Smooth muscle cell (in vitro differentiated cells): ENCODE measurements at regions not wholly inside any gene's neighbourhood (a gene's known extent, or its start where the extent isn't known, plus 50 kb on each side); places are given as distances from the start of the nearest gene placed in this dataset.

Experiments used
- DNase-seq: peaks from one replicate; lab custom pipeline; 2025; ENCODE audit not compliant: unreplicated experiment; lab: John Stamatoyannopoulos, UW
- H2AFZ ChIP-seq: fragments of 200-600 bp; sonication (generic); 2 replicates; pipeline ENCODE4 v1.6.0; 2016; ENCODE audit warnings: antibody characterized with exemption, low read depth, mild to moderate bottlenecking
- H3F3A ChIP-seq: fragments of 200-600 bp; sonication (generic); 2 replicates; pipeline ENCODE4 v1.6.0; 2017; ENCODE audit warnings: antibody characterized with exemption, low read depth
- H3K27ac ChIP-seq: fragments of 200-600 bp; sonication (generic); 2 replicates; pipeline ENCODE4 v1.5.1; 2016; ENCODE audit warnings: low read depth, mild to moderate bottlenecking
- H3K27me3 ChIP-seq: fragments of 200-600 bp; sonication (generic); 2 replicates; pipeline ENCODE4 v1.6.1; 2016; ENCODE audit warnings: low read depth, mild to moderate bottlenecking
- H3K36me3 ChIP-seq: fragments of 200-600 bp; sonication (generic); 2 replicates; pipeline ENCODE4 v1.5.1; 2016; ENCODE audit warnings: low read depth
- H3K4me1 ChIP-seq: fragments of 200-600 bp; sonication (generic); 2 replicates; pipeline ENCODE4 v1.5.1; 2016; ENCODE audit warnings: low read depth
- H3K4me2 ChIP-seq: fragments of 200-600 bp; sonication (generic); 2 replicates; pipeline ENCODE4 v1.6.0; 2016; ENCODE audit warnings: mild to moderate bottlenecking
- H3K4me3 ChIP-seq: fragments of 200-600 bp; sonication (generic); 2 replicates; pipeline ENCODE4 v1.5.1; 2016; ENCODE audit warnings: mild to moderate bottlenecking
- H3K79me2 ChIP-seq: fragments of 200-600 bp; sonication (generic); 2 replicates; pipeline ENCODE4 v1.6.0; 2016; ENCODE audit warnings: low read depth, mild to moderate bottlenecking
- H3K9ac ChIP-seq: fragments of 200-600 bp; sonication (generic); 2 replicates; pipeline ENCODE4 v1.6.0; 2016; ENCODE audit warnings: low read depth
- H3K9me3 ChIP-seq: fragments of 200-600 bp; sonication (generic); replicated peaks from 2 replicates; pipeline ENCODE4 v1.5.1; 2016; ENCODE audit warnings: low read depth
- H4K20me1 ChIP-seq: fragments of 200-600 bp; sonication (generic); 2 replicates; pipeline ENCODE4 v1.6.0; 2016; ENCODE audit warnings: low read depth
- CTCF ChIP-seq: fragments of 200-600 bp; sonication (generic); IDR thresholded peaks from 2 replicates; pipeline ENCODE4 v1.5.1; 2017; ENCODE audit warnings: borderline replicate concordance, mild to moderate bottlenecking, antibody characterized with exemption; ENCODE audit not compliant: insufficient read depth, poor library complexity, severe bottlenecking
- WGBS: methylation state at CpG from one replicate; pipeline ENCODE4 v1.1.7; 2016; ENCODE audit warnings: low lambda C conversion rate; 5-methylcytosine and 5-hydroxymethylcytosine counted together

GRCh38 chr6:54491431-54491830 lies 183.2 kb downstream of the TINAG start:
- Histone ChIP-seq H3K9me3 (no peaks in the 10 kb centered on the region), H3K9ac (peak overlapping the region; percentile 83), H3F3A (no peaks in the 10 kb centered on the region), H3K4me1 (no peaks in the 10 kb centered on the region), H3K4me3 (no peak overlapping the region), H4K20me1 (no peaks in the 10 kb centered on the region), H3K4me2 (no peak overlapping the region), H3K27me3 (no peaks in the 10 kb centered on the region), H3K27ac (peak overlapping the region; percentile 92), H3K36me3 (no peaks in the 10 kb centered on the region), H3K79me2 (no peaks in the 10 kb centered on the region), H2AFZ (no peak overlapping the region)
- 73% methylated on average over 3 of the region's 3 CpGs for WGBS
- TF ChIP-seq CTCF, result no peak
- no peak for DNase-seq

- no peak for DNase-seq
- H3K4me1 ChIP-seq, result no peaks in the 10 kb centered on the region
- H3K79me2 ChIP-seq, result no peaks in the 10 kb centered on the region
- no peak overlapping the region for H2AFZ ChIP-seq
- no peaks in the 10 kb centered on the region for H3K27me3 ChIP-seq
- H3K9me3 ChIP-seq, result no peaks in the 10 kb centered on the region
- H3F3A ChIP-seq, result no peaks in the 10 kb centered on the region
- no peak for TF ChIP-seq CTCF
- no peaks in the 10 kb centered on the region for H3K36me3 ChIP-seq
- H3K4me3 ChIP-seq, result no peak overlapping the region
- no peak overlapping the region for H3K9ac ChIP-seq
- H3K4me2 ChIP-seq, result no peak overlapping the region
- H3K27ac ChIP-seq, result peak overlapping the region; percentile 92
- no peaks in the 10 kb centered on the region for H4K20me1 ChIP-seq
Measured at GRCh38 chr6:54493138-54493537, 184.9 kb downstream of the TINAG start.

- DNase-seq, result no peak
- Histone ChIP-seq H3K4me2 (no peak overlapping the region), H3K9ac (no peak overlapping the region), H2AFZ (no peak overlapping the region), H3F3A (no peaks in the 10 kb centered on the region), H4K20me1 (no peaks in the 10 kb centered on the region), H3K36me3 (no peaks in the 10 kb centered on the region), H3K27me3 (no peaks in the 10 kb centered on the region), H3K4me3 (no peak overlapping the region), H3K79me2 (no peaks in the 10 kb centered on the region), H3K27ac (no peak overlapping the region), H3K9me3 (peaks cover 7% of the 10 kb centered on the region), H3K4me1 (no peaks in the 10 kb centered on the region)
- 87% methylated on average over 1 of the region's 1 CpG for WGBS
- TF ChIP-seq CTCF, result no peak
Measured at GRCh38 chr6:54503144-54503543, 194.9 kb downstream of the TINAG start.

GRCh38 chr6:54515013-54515412 lies 206.8 kb downstream of the TINAG start:
- H3K9me3 ChIP-seq, result no peaks in the 10 kb centered on the region
- H3K27me3 ChIP-seq, result no peaks in the 10 kb centered on the region
- H3K36me3 ChIP-seq, result no peaks in the 10 kb centered on the region
- H3K4me1 ChIP-seq, result no peaks in the 10 kb centered on the region
- H3K9ac ChIP-seq, result no peak overlapping the region
- H4K20me1 ChIP-seq, result no peaks in the 10 kb centered on the region
- no peak overlapping the region for H3K4me2 ChIP-seq
- no peak overlapping the region for H3K4me3 ChIP-seq
- no peak for TF ChIP-seq CTCF
- no peaks in the 10 kb centered on the region for H3K79me2 ChIP-seq
- WGBS, result 88% methylated on average over 2 of the region's 2 CpGs
- H2AFZ ChIP-seq, result no peak overlapping the region
- no peak for DNase-seq
- no peak overlapping the region for H3K27ac ChIP-seq
- H3F3A ChIP-seq, result no peaks in the 10 kb centered on the region
